GM23338 (cell line): ENCODE measurements at regions not wholly inside any gene's neighbourhood (a gene's known extent, or its start where the extent isn't known, plus 50 kb on each side); places are given as distances from the start of the nearest gene placed in this dataset.

Source experiments
- ATAC-seq: fragments of 200-7000 bp; cut with Tn5 transposase; 3 replicates; pipeline ENCODE4 v1.9.1; 2020
- DNase-seq: peaks from one replicate; pipeline ENCODE4 v3.0.0-alpha.2; 2015; ENCODE audit warnings: low spot score
- H2AFZ ChIP-seq: fragments of 200-600 bp; sonication (generic); 2 replicates; pipeline ENCODE4 v1.8.0; 2016; ENCODE audit warnings: antibody characterized with exemption, mild to moderate bottlenecking, moderate library complexity
- H3F3A ChIP-seq: fragments of 200-600 bp; sonication (generic); replicated peaks from 2 replicates; pipeline ENCODE4 v1.8.0; 2017; ENCODE audit warnings: antibody characterized with exemption, mixed run types, low read depth
- H3K27ac ChIP-seq: fragments of 200-600 bp; sonication (generic); 2 replicates; pipeline ENCODE4 v1.6.1; 2016; ENCODE audit warnings: low read depth
- H3K27me3 ChIP-seq: fragments of 200-600 bp; sonication (generic); 2 replicates; pipeline ENCODE4 v1.8.0; 2016; ENCODE audit warnings: mild to moderate bottlenecking, mixed run types, moderate library complexity; ENCODE audit not compliant: insufficient read depth
- H3K36me3 ChIP-seq: fragments of 200-600 bp; sonication (generic); 2 replicates; pipeline ENCODE4 v1.8.0; 2016; ENCODE audit warnings: mild to moderate bottlenecking; ENCODE audit not compliant: insufficient read depth
- H3K4me1 ChIP-seq: fragments of 200-600 bp; sonication (generic); 2 replicates; pipeline ENCODE4 v1.8.0; 2016; ENCODE audit warnings: mild to moderate bottlenecking, moderate library complexity; ENCODE audit not compliant: insufficient read depth
- H3K4me2 ChIP-seq: fragments of 200-600 bp; sonication (generic); 2 replicates; pipeline ENCODE4 v1.7.1; 2017; ENCODE audit warnings: mixed run types
- H3K4me3 ChIP-seq: fragments of 200-600 bp; sonication (generic); 2 replicates; pipeline ENCODE4 v1.6.1; 2016; ENCODE audit warnings: mixed run types
- H3K79me2 ChIP-seq: fragments of 200-600 bp; sonication (generic); replicated peaks from 2 replicates; pipeline ENCODE4 v1.8.0; 2017; ENCODE audit warnings: mild to moderate bottlenecking; ENCODE audit not compliant: insufficient read depth
- H3K9me2 ChIP-seq: fragments of 200-600 bp; sonication (generic); 2 replicates; pipeline ENCODE4 v1.8.0; 2017; ENCODE audit not compliant: insufficient read depth
- H4K20me1 ChIP-seq: fragments of 200-600 bp; sonication (generic); replicated peaks from 2 replicates; pipeline ENCODE4 v1.8.0; 2017; ENCODE audit warnings: mild to moderate bottlenecking; ENCODE audit not compliant: insufficient read depth
- H3K27ac Mint-ChIP-seq: 2 replicates; pipeline ENCODE4 v1.8.0; 2020; ENCODE audit warnings: inconsistent platforms, mild to moderate bottlenecking, moderate library complexity, mixed read lengths
- H3K27me3 Mint-ChIP-seq: 3 replicates; pipeline ENCODE4 v1.8.0; 2022; ENCODE audit warnings: low read depth, mild to moderate bottlenecking, moderate library complexity, mixed read lengths, inconsistent platforms; ENCODE audit not compliant: insufficient read depth, poor library complexity
- H3K36me3 Mint-ChIP-seq: 3 replicates; pipeline ENCODE4 v1.8.0; 2021; ENCODE audit warnings: low read depth, mild to moderate bottlenecking, inconsistent platforms, moderate library complexity, mixed read lengths
- H3K4me1 Mint-ChIP-seq: 3 replicates; pipeline ENCODE4 v1.8.0; 2020; ENCODE audit warnings: mild to moderate bottlenecking, inconsistent platforms, mixed read lengths
- H3K4me3 Mint-ChIP-seq: 3 replicates; pipeline ENCODE4 v1.8.0; 2021; ENCODE audit warnings: moderate library complexity, mild to moderate bottlenecking, inconsistent platforms, mixed read lengths
- H3K9me3 Mint-ChIP-seq: 3 replicates; pipeline ENCODE4 v1.8.0; 2020; ENCODE audit warnings: moderate library complexity, mild to moderate bottlenecking, inconsistent platforms, mixed read lengths
- CREB1 ChIP-seq: fragments of 250-450 bp; sonication (Bioruptor Pico); IDR thresholded peaks from 2 replicates; pipeline ENCODE4 v1.5.0; 2020; ENCODE audit warnings: low read depth, mild to moderate bottlenecking, moderate library complexity
- CTCF ChIP-seq, 2 experiments: fragments of 200-600 bp in 1 of 2; sonication (generic) in 1 of 2; conservative IDR thresholded peaks; 2 replicates each; pipeline versions ENCODE4 v1.5.1 to v1.6.1; 2016 to 2017; ENCODE audit warnings: antibody characterized with exemption in 2 of 2, low read depth in 2 of 2, mild to moderate bottlenecking in 2 of 2, moderate library complexity in 1 of 2
- EZH2 ChIP-seq: fragments of 200-600 bp; sonication (generic); IDR thresholded peaks from one replicate; pipeline ENCODE4 v1.8.0; 2017; ENCODE audit warnings: antibody characterized with exemption, mild to moderate bottlenecking, low read depth; ENCODE audit not compliant: unreplicated experiment
- EZH2phosphoT487 ChIP-seq: fragments of 200-600 bp; sonication (generic); IDR thresholded peaks from one replicate; pipeline ENCODE4 v1.8.1; 2018; ENCODE audit warnings: antibody characterized with exemption; ENCODE audit not compliant: unreplicated experiment
- JUNB ChIP-seq: IDR thresholded peaks from one replicate; pipeline ENCODE4 v1.6.1; 2016; ENCODE audit warnings: antibody characterized with exemption; ENCODE audit not compliant: unreplicated experiment
- NANOG ChIP-seq: IDR thresholded peaks from 2 replicates; pipeline ENCODE4 v1.6.1; 2016; ENCODE audit warnings: antibody characterized with exemption, borderline replicate concordance
- POLR2AphosphoS5 ChIP-seq: IDR thresholded peaks from 2 replicates; pipeline ENCODE4 v1.6.1; 2016; ENCODE audit warnings: antibody characterized with exemption, low read depth
- REST ChIP-seq: IDR thresholded peaks from one replicate; pipeline ENCODE4 v1.6.1; 2018; ENCODE audit warnings: antibody characterized with exemption; ENCODE audit not compliant: unreplicated experiment
- STAT1 ChIP-seq: IDR thresholded peaks from one replicate; pipeline ENCODE4 v1.6.1; 2016; ENCODE audit warnings: antibody characterized with exemption; ENCODE audit not compliant: unreplicated experiment
- ZNF114 ChIP-seq: fragments of 250-450 bp; sonication (Bioruptor Pico); IDR thresholded peaks from 2 replicates; pipeline ENCODE4 v1.5.0; 2020; ENCODE audit warnings: mild to moderate bottlenecking, moderate library complexity
- ZNF331 ChIP-seq: fragments of 250-450 bp; sonication (Bioruptor Pico); IDR thresholded peaks from 2 replicates; pipeline ENCODE4 v1.5.0; 2020; ENCODE audit warnings: low read depth, mild to moderate bottlenecking, moderate library complexity
- ZNF462 ChIP-seq: fragments of 250-450 bp; sonication (Bioruptor Pico); IDR thresholded peaks from 2 replicates; pipeline ENCODE4 v1.5.0; 2020; ENCODE audit warnings: mild to moderate bottlenecking, moderate library complexity
- TF ChIP-seq, protein P1 (sequence below): IDR thresholded peaks from 2 replicates; pipeline ENCODE4 v1.6.1; 2016; ENCODE audit warnings: antibody characterized with exemption

DNA sequence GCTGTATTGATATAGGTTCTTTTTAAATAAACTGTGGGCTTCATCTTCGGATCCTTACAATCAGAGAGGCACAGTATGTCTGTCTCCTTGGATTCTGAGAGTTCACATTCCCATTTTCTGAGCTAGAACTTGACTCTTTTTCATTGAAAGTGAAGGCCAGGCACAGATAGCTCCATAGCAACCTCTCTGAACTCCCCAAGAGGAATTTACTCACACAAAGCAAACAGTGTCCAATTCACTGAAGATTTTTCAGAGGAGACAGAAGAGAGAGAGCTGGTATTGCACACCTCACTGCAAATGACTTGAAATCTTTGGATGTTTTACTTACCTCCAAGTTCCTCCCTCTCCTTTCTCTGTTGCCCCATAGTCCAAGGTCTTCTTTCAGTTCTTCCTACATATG is 130.9 kb upstream of the CASK start:
- Mint-ChIP-seq H3K27ac (no peak overlapping the region), H3K4me1 (no peaks in the 10 kb centered on the region), H3K36me3 (no peaks in the 10 kb centered on the region), H3K9me3 (no peaks in the 10 kb centered on the region), H3K27me3 (peaks cover 5% of the 10 kb centered on the region), H3K4me3 (no peak overlapping the region)
- H3F3A ChIP-seq, result no peaks in the 10 kb centered on the region
- no peak overlapping the region for H3K4me2 ChIP-seq
- no peak for ATAC-seq
- no peaks in the 10 kb centered on the region for H4K20me1 ChIP-seq
- H3K27me3 ChIP-seq, result no peaks in the 10 kb centered on the region
- H3K4me3 ChIP-seq, result no peak overlapping the region
- no peak overlapping the region for H2AFZ ChIP-seq
- H3K79me2 ChIP-seq, result no peaks in the 10 kb centered on the region
- no peak overlapping the region for H3K27ac ChIP-seq
- no peaks in the 10 kb centered on the region for H3K36me3 ChIP-seq
- no peaks in the 10 kb centered on the region for H3K4me1 ChIP-seq
- no peak for TF ChIP-seq EZH2
- no peak for TF ChIP-seq ZNF114 (CRISPR knock-in tag)
- TF ChIP-seq JUNB, result no peak
- TF ChIP-seq, protein P1, sequence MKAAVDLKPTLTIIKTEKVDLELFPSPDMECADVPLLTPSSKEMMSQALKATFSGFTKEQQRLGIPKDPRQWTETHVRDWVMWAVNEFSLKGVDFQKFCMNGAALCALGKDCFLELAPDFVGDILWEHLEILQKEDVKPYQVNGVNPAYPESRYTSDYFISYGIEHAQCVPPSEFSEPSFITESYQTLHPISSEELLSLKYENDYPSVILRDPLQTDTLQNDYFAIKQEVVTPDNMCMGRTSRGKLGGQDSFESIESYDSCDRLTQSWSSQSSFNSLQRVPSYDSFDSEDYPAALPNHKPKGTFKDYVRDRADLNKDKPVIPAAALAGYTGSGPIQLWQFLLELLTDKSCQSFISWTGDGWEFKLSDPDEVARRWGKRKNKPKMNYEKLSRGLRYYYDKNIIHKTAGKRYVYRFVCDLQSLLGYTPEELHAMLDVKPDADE, result no peak
- TF ChIP-seq REST, result no peak
- no peak for TF ChIP-seq STAT1
- TF ChIP-seq CREB1 (CRISPR knock-in tag), result no peak
- TF ChIP-seq NANOG, result no peak
- no peak for TF ChIP-seq EZH2phosphoT487
- TF ChIP-seq POLR2AphosphoS5, result no peak
- no peak for TF ChIP-seq CTCF (conservative IDR thresholded peaks at IDR 0.05; ENCODE audit: low read depth in 2 of 2)
- TF ChIP-seq ZNF462, result no peak
- TF ChIP-seq ZNF331 (CRISPR knock-in tag), result no peak
- DNase-seq, result no peak
- H3K9me2 ChIP-seq, result no peaks in the 10 kb centered on the region
